HUES64 (cell line): ENCODE measurements at regions not wholly inside any gene's neighbourhood (a gene's known extent, or its start where the extent isn't known, plus 50 kb on each side); places are given as distances from the start of the nearest gene placed in this dataset.

Experiments
- H3K27ac ChIP-seq: 2 replicates; pipeline ENCODE4 v1.7.0; 2013; ENCODE audit warnings: low read depth, low read length, inconsistent platforms
- H3K27me3 ChIP-seq: 2 replicates; pipeline ENCODE4 v1.6.1; 2013; ENCODE audit warnings: mild to moderate bottlenecking, low read length; ENCODE audit not compliant: insufficient read depth
- H3K36me3 ChIP-seq: 2 replicates; pipeline ENCODE4 v1.6.1; 2013; ENCODE audit warnings: mild to moderate bottlenecking, low read length; ENCODE audit not compliant: insufficient read depth
- H3K4me1 ChIP-seq: 2 replicates; pipeline ENCODE4 v1.6.1; 2013; ENCODE audit warnings: mild to moderate bottlenecking, low read length, moderate library complexity; ENCODE audit not compliant: insufficient read depth
- H3K4me3 ChIP-seq: 2 replicates; pipeline ENCODE4 v1.5.1; 2013; ENCODE audit warnings: mild to moderate bottlenecking, low read length, moderate library complexity
- H3K9ac ChIP-seq: 2 replicates; pipeline ENCODE4 v1.6.1; 2013; ENCODE audit warnings: mild to moderate bottlenecking, low read depth, low read length
- H3K9me3 ChIP-seq: 2 replicates; pipeline ENCODE4 v1.6.1; 2013; ENCODE audit warnings: low read depth, low read length; ENCODE audit not compliant: insufficient read depth
- WGBS: fragments of 150-250, 120-280 bp; methylation state at CpG from one replicate; pipeline ENCODE4 v1.1.7; 2013; ENCODE audit warnings: missing lambda C conversion rate; 5-methylcytosine and 5-hydroxymethylcytosine counted together

DNA sequence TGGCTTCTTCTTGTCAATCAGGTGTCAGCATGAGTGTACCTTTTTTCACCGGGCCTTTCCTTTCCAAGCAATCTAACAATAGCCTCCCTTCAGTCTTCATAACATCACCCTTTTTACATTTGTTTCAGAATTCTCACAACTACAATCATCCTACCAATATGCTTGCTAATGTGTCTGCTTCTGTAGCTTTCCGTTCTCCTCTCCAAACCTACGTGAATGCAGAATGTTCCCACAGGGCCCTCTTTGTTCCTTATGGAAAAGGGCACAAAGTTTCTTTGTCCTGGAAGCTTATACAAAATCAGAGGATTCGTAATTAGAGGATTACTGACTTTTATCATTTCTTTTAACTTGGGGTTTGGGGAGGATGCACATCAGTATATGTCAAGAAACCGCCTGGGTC lies 461.8 kb downstream of the CENPC start:
- 55% methylated on average over 4 of the region's 5 CpGs for WGBS
- Histone ChIP-seq H3K36me3 (no peaks in the 10 kb centered on the region), H3K4me3 (no peak overlapping the region)

DNA sequence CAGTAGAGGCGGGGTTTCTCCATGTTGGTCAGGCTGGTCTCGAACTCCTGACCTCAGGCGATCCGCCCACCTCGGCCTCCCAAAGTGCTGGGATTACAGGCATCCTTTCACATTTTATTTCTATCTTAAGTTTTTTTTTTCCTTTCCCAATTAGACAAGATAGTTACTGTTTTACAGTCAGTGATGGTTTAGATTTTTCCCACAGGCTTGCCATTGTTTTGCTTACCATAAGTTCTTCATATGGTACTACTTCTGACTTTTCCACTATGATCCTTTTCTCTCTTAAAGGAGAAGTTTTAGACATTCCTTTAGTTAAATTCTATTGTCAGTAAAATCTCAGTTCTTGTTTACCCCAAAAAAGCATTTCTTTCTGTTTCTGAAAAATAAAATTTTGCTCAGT lies 462.6 kb downstream of the CENPC start:
- H3K4me3 ChIP-seq, result no peak overlapping the region
- H3K9ac ChIP-seq, result no peak overlapping the region
- H3K9me3 ChIP-seq, result no peaks in the 10 kb centered on the region
- no peaks in the 10 kb centered on the region for H3K36me3 ChIP-seq
- H3K27ac ChIP-seq, result no peak overlapping the region
- WGBS, result 90% methylated on average over 5 of the region's 5 CpGs
- no peaks in the 10 kb centered on the region for H3K27me3 ChIP-seq
- peaks cover 33% of the 10 kb centered on the region for H3K4me1 ChIP-seq

More for the DNA sequence above, 461.8 kb downstream of the CENPC start:
- Histone ChIP-seq H3K4me1 (peaks cover 33% of the 10 kb centered on the region), H3K27ac (no peak overlapping the region), H3K9ac (no peak overlapping the region), H3K27me3 (no peaks in the 10 kb centered on the region), H3K9me3 (no peaks in the 10 kb centered on the region)

DNA sequence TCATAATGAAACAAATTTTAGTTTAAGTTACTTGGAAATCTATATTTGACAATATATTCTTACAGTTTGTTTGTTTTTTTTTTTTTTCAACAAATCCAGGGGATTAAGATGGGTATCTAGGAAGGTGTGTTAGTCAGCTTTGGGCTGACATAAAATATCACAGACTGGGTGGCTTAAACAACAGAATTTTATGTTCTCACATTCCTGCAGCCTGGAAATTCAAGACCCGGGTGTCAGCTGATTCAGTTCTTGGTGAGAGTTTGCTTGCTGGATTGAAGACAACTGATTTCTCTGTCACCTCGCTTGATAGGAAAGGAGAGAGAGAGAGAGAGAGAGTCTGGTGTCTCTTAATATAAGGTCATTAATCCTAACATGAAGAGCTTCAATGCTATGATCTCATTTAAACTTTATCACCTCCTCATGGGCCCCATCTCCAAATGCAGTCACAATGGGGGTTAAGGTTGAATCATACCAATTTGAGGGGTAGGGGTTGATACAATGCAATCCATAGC lies 465.2 kb downstream of the CENPC start:
- H3K4me3 ChIP-seq, result no peak overlapping the region
- no peaks in the 10 kb centered on the region for H3K27me3 ChIP-seq
- H3K4me1 ChIP-seq, result peaks cover 26% of the 10 kb centered on the region
- no peaks in the 10 kb centered on the region for H3K9me3 ChIP-seq
- H3K36me3 ChIP-seq, result no peaks in the 10 kb centered on the region
- no peak overlapping the region for H3K27ac ChIP-seq
- no peak overlapping the region for H3K9ac ChIP-seq
- WGBS, result 84% methylated on average over 2 of the region's 2 CpGs

DNA sequence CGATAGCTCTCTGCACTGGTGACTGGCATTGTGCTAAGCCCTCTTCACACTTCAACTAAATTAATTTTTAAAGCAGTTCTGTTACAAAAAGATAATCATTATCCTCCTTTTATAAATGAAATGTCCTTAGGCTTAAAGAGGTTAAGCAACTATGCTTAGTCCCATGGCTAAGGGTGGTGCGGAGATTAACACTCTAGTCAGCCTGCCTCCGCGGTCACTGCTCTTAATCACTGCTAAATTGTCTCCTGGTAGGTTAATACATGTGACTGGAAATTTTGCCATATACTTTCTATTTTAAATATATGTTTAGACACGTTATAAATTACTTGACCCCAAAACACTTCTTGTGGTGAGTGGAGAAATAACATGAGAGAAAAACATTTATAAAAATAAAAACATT lies 473.7 kb downstream of the CENPC start:
- Histone ChIP-seq H3K27ac (no peak overlapping the region), H3K4me1 (no peaks in the 10 kb centered on the region), H3K36me3 (no peaks in the 10 kb centered on the region), H3K27me3 (no peaks in the 10 kb centered on the region), H3K4me3 (no peak overlapping the region), H3K9me3 (peaks cover 16% of the 10 kb centered on the region), H3K9ac (no peak overlapping the region)
- 95% methylated on average over 4 of the region's 5 CpGs for WGBS

DNA sequence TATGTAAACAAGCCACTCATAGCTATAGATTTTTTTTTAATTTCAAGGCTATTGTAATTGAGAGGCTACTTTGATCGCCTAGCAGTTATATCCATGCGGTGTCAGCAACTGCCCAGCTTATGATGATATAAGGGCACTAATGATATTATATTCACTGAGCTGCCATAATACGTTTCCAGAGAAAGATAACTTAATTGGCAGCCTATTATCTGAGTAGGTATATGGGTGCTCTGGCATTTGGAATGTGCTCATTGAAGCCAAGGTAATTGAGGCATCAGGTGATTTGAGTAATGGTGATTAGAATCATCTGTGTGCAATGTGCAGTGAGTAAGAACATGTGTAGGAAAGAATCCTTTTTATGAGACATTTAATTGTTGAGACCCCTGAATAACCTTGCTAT lies 490.0 kb downstream of the CENPC start:
- H3K9me3 ChIP-seq, result no peaks in the 10 kb centered on the region
- H3K4me1 ChIP-seq, result peaks cover 15% of the 10 kb centered on the region

DNA sequence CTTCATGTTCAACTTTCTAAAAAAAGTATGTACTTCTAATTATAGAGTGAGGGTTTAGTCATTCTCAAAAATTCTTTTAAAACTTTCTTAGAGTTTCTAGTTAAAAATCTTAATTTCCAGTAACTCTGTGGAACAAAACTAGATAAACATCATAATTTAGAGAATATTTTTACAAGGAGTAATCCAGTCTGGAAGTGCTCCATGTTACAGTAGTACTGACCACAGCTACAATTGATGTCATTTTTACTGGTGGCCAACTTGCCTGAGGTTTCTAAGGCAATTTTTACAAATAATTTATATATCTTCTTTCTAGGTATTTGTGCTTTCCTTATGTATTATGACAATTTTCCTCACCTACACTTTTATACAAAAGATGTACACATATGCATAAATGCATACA lies 490.4 kb downstream of the CENPC start:
- H3K4me3 ChIP-seq, result no peak overlapping the region
- H3K9me3 ChIP-seq, result no peaks in the 10 kb centered on the region
- H3K9ac ChIP-seq, result no peak overlapping the region
- no peaks in the 10 kb centered on the region for H3K36me3 ChIP-seq
- peaks cover 19% of the 10 kb centered on the region for H3K4me1 ChIP-seq
- no peaks in the 10 kb centered on the region for H3K27me3 ChIP-seq
- H3K27ac ChIP-seq, result no peak overlapping the region

More for the DNA sequence above, 490.0 kb downstream of the CENPC start:
- Histone ChIP-seq H3K27me3 (no peaks in the 10 kb centered on the region), H3K4me3 (no peak overlapping the region), H3K9ac (no peak overlapping the region), H3K27ac (no peak overlapping the region), H3K36me3 (no peaks in the 10 kb centered on the region)
- 95% methylated on average over 3 of the region's 3 CpGs for WGBS

DNA sequence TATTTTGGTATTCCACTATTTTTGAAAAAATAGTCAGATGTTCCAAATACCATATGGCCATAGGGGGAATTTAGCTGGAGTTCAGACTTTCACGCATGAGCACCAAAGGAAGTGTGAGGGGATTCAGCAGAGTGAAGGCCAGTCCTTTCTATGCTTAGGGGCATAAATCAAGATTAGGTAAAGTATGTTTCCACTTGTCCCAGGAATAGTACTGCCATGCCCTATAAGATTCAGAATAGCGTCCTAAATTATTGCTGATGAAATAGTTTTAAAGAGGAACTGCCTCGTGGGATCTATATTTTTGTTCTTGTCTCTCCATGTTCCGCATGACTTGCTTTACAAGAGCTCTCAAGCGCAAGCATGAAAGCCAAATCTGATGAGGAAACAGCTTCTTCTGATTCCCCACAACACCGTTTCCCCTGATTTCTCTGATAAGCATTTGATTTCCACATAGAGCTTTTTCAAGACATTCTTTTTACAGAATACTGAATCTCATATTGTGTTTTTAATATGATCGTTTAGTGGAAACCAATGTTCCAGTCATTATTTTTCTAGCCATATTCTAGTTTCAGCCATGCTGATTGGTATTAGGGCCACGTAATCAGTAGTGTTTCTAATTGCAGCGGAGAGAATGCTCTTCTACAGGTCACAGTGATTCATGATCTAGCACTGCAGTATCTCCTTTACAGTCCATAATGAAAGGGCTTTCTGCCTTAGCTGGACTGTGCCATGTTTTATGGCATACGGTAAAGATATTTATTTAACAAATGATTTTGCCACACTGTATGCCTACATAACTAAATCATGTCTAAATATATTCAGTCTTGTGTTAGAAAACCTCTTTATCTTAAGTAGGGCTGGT lies 492.3 kb downstream of the CENPC start:
- Histone ChIP-seq H3K27ac (no peak overlapping the region), H3K36me3 (no peaks in the 10 kb centered on the region), H3K9ac (no peak overlapping the region), H3K9me3 (no peaks in the 10 kb centered on the region), H3K4me3 (no peak overlapping the region), H3K4me1 (peaks cover 23% of the 10 kb centered on the region), H3K27me3 (no peaks in the 10 kb centered on the region)
- WGBS, result 94% methylated on average over 10 of the region's 10 CpGs

DNA sequence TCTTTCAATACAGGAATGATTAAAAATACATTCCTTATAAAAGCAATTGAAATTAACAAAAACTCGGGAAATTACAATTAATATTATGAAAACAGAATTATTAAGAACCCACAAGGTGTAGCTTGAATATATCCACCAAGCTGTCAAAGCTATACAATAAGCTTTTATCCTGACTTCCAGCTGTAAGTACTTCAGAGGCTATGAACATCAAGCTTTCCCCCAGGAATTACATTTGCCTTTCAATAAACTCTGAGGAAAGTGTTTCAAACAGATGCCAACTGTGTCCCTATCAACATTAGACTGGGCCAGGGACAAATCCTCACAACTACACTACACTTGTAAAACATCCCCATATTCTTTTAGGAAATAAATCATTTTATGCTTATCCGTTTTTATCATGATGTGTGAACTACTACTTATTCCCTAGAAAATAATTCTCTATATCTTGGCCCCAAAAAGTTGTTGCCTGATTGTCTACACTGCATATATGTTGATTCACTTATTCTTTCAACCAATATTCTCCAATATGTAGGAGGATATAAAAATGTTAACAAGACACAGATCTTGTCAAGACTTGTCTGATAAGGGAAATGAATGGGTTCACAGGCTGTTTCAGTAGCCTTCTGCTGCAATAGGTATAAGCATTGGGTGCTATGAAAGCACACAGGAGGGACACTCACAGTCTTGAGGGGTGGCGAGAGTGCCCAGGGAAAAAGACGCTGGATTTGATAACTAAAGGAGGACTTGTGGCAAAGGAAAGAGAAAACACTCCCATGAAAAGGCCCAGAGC lies 494.1 kb downstream of the CENPC start:
- WGBS, result 75% methylated on average over 4 of the region's 4 CpGs
- peaks cover 23% of the 10 kb centered on the region for H3K4me1 ChIP-seq
- no peaks in the 10 kb centered on the region for H3K9me3 ChIP-seq
- H3K9ac ChIP-seq, result no peak overlapping the region
- no peak overlapping the region for H3K27ac ChIP-seq
- no peak overlapping the region for H3K4me3 ChIP-seq
- H3K36me3 ChIP-seq, result no peaks in the 10 kb centered on the region
- H3K27me3 ChIP-seq, result no peaks in the 10 kb centered on the region

DNA sequence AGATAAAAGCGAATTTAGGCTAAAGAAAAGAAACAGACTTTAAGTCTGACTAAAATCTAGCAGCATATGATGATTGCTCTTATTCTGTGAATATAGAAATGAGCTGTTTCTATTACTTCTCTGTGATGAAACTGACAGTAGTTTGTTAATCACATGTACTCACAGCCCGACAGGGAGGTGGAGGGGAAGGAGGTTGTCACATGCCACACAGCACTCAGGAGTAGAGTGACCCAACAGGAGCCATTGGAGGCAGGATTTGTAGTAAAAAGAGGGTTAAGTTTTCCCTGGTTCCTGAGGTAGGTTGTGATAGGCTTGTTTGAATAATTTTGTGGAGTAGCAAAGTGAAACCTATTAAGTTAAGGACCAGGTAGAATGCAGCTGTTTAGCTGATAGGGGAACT lies 495.9 kb downstream of the CENPC start:
- no peak overlapping the region for H3K4me3 ChIP-seq
- H3K4me1 ChIP-seq, result peaks cover 23% of the 10 kb centered on the region
- no peaks in the 10 kb centered on the region for H3K36me3 ChIP-seq
- no peak overlapping the region for H3K9ac ChIP-seq
- H3K9me3 ChIP-seq, result no peaks in the 10 kb centered on the region
- 64% methylated on average over 2 of the region's 2 CpGs for WGBS
- H3K27ac ChIP-seq, result no peak overlapping the region
- H3K27me3 ChIP-seq, result no peaks in the 10 kb centered on the region

DNA sequence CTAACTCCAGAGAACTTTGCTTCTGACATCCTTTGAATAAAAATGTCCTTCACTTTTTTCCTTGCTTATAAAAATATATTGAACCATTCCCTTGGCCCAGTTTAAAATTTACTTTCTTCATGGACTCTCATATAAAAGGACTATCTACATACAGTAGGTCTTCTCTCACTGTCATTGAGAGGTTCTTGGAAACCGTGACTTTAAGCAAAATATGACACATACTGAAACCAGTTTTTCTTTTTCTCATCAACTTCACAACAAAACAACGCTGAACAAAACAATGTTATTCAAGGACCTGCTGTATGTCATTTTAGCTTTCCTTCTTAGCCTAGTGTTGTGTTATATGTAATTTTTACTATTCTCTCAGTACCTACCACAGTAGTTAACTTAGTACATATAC lies 496.8 kb downstream of the CENPC start:
- no peaks in the 10 kb centered on the region for H3K27me3 ChIP-seq
- WGBS, result 48% methylated on average over 2 of the region's 2 CpGs

DNA sequence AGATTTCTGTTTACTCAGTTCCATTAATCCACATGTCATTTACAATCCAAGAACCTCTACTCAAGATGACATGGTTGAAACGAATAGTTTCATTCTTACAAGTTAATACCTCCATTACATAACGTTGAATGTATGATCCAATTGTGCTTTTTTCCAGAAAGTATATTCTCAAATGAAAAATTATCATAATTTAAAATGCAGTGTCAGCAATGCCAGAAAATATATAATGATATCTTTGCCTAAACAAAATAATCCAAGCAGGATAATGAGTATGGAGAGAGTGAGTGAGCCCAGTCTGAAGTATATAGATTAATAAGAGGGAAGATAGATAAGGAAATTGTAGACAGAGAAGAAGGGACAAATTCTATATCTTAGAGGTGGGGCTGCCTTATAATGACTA lies 505.0 kb downstream of the CENPC start:
- Histone ChIP-seq H3K27me3 (no peaks in the 10 kb centered on the region), H3K27ac (no peak overlapping the region), H3K9me3 (no peaks in the 10 kb centered on the region), H3K4me3 (no peak overlapping the region), H3K9ac (no peak overlapping the region), H3K4me1 (no peaks in the 10 kb centered on the region), H3K36me3 (no peaks in the 10 kb centered on the region)
- 90% methylated on average over 2 of the region's 2 CpGs for WGBS

More for the DNA sequence above, 496.8 kb downstream of the CENPC start:
- no peak overlapping the region for H3K9ac ChIP-seq
- no peak overlapping the region for H3K4me3 ChIP-seq
- H3K4me1 ChIP-seq, result peaks cover 23% of the 10 kb centered on the region
- H3K9me3 ChIP-seq, result no peaks in the 10 kb centered on the region
- H3K36me3 ChIP-seq, result no peaks in the 10 kb centered on the region
- no peak overlapping the region for H3K27ac ChIP-seq
